Lower leg skin (tissue), 4 donors: ENCODE measurements at regions not wholly inside any gene's neighbourhood (a gene's known extent, or its start where the extent isn't known, plus 50 kb on each side); places are given as distances from the start of the nearest gene placed in this dataset.

ENCODE experiments used
- DNase-seq, 2 donors: peaks; one replicate each; pipeline ENCODE4 v3.0.0-alpha.2; 2019; ENCODE audit warnings: low spot score in 2 of 2
- H3K4me3 ChIP-seq: fragments of 200-600 bp; sonication (generic); 2 replicates; pipeline ENCODE4 v1.5.1; 2017; ENCODE audit warnings: mild to moderate bottlenecking, low read depth; ENCODE audit not compliant: poor library complexity, severe bottlenecking
- POLR2A ChIP-seq, 2 donors: fragments of 450-650 bp; IDR thresholded peaks; one replicate each; pipeline ENCODE4 v1.6.1; 2016 to 2017; ENCODE audit warnings: antibody characterized with exemption in 2 of 2, mild to moderate bottlenecking in 1 of 2, moderate library complexity in 1 of 2
- WGBS, 2 donors: methylation state at CpG; one replicate each; pipeline ENCODE4 v1.1.5; 2018; 5-methylcytosine and 5-hydroxymethylcytosine counted together
- intact Hi-C: fragments of 100-400 bp; cut with DNase I; formaldehyde crosslinking; loops from one replicate; pipeline ENCODE4 v1.15.0; 2023; ENCODE audit warnings: low total_unique reads
- TF ChIP-seq, protein P1 (sequence below), 3 donors: fragments of 450-650 bp; IDR thresholded peaks; one replicate each; pipeline ENCODE4 v1.5.1; 2016; ENCODE audit warnings: antibody characterized with exemption in 3 of 3, mild to moderate bottlenecking in 3 of 3, moderate library complexity in 2 of 3

GRCh38 chr4:123922847-123923246 lies 526.3 kb downstream of the SPRY1 start:
- no peak overlapping the region for H3K4me3 ChIP-seq
- TF ChIP-seq POLR2A (IDR thresholded peaks at IDR 0.05), result no peak
- TF ChIP-seq, protein P1, sequence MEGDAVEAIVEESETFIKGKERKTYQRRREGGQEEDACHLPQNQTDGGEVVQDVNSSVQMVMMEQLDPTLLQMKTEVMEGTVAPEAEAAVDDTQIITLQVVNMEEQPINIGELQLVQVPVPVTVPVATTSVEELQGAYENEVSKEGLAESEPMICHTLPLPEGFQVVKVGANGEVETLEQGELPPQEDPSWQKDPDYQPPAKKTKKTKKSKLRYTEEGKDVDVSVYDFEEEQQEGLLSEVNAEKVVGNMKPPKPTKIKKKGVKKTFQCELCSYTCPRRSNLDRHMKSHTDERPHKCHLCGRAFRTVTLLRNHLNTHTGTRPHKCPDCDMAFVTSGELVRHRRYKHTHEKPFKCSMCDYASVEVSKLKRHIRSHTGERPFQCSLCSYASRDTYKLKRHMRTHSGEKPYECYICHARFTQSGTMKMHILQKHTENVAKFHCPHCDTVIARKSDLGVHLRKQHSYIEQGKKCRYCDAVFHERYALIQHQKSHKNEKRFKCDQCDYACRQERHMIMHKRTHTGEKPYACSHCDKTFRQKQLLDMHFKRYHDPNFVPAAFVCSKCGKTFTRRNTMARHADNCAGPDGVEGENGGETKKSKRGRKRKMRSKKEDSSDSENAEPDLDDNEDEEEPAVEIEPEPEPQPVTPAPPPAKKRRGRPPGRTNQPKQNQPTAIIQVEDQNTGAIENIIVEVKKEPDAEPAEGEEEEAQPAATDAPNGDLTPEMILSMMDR (IDR thresholded peaks at IDR 0.05), result no peak
- intact Hi-C loops, result no loop called here
- DNase-seq, result no peak

DNA sequence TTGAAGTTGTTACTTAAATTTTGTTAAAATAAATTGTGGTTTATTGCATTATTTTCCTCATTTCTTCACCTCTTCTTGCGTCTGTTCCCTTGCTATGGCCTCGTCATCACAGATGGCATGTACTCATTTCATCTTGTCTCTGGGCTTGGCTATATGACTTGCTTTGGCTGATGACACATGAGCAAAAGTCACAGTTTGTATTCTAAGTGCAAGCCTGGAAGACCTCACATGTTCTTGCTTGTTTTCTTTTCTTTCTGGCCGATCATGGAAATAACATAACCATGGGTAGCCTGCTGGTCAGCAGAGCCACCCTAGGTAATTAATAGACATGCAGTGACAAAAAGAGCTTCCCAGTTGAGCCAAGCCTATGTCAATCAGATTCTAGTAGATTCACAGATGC lies 527.9 kb downstream of the SPRY1 start:
- H3K4me3 ChIP-seq, result no peak overlapping the region
- intact Hi-C loops, result no loop called here
- DNase-seq, result no peak
- 62 to 82% methylated on average over 3 of the region's 3 CpGs for WGBS, 2 donors
- TF ChIP-seq, protein P1 (IDR thresholded peaks at IDR 0.05), result no peak
- TF ChIP-seq POLR2A (IDR thresholded peaks at IDR 0.05), result no peak

GRCh38 chr4:123929565-123929964 lies 533.0 kb downstream of the SPRY1 start:
- no peak for DNase-seq
- intact Hi-C loops, result loop anchor here (5.0 kb wide), 1 partner anchor 378 kb away; no protein-coding TSS in a partner anchor
- H3K4me3 ChIP-seq, result no peak overlapping the region
- TF ChIP-seq, protein P1 (IDR thresholded peaks at IDR 0.05), result no peak
- no peak for TF ChIP-seq POLR2A (IDR thresholded peaks at IDR 0.05)
- WGBS, 2 donors, result 79 to 88% methylated on average over 1 of the region's 1 CpG

GRCh38 chr4:123930996-123931395 lies 534.4 kb downstream of the SPRY1 start:
- no peak overlapping the region for H3K4me3 ChIP-seq
- WGBS, 2 donors, result 90 to 91% methylated on average over 1 of the region's 1 CpG
- no peak for DNase-seq
- intact Hi-C loops, result no loop called here
- TF ChIP-seq POLR2A (IDR thresholded peaks at IDR 0.05), result no peak
- TF ChIP-seq, protein P1 (IDR thresholded peaks at IDR 0.05), result no peak

DNA sequence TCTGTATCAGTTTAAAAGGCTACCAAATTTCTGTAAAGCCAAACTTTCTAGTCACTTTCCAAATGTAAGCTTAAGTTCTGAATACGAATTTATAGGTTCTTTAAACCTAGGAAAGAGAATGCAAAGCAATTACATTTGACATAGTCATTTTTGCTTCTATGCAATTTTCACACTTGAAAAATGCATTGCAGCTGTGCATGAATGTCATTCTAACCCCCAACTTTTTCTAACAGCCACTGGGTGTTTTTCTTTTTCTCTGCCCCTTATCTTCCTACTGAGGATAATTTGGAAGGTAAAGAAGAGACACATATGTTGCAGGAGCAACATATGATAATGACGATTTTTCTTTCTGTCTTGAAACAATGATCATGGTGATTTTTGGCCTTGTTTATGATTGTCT lies 537.5 kb downstream of the SPRY1 start:
- 90 to 97% methylated on average over 2 of the region's 2 CpGs for WGBS, 2 donors
- no peak for DNase-seq
- no peak overlapping the region for H3K4me3 ChIP-seq
- TF ChIP-seq POLR2A (IDR thresholded peaks at IDR 0.05), result no peak
- TF ChIP-seq, protein P1 (IDR thresholded peaks at IDR 0.05), result no peak
- intact Hi-C loops, result no loop called here

GRCh38 chr4:123936621-123937043 lies 540.0 kb downstream of the SPRY1 start:
- no peak overlapping the region for H3K4me3 ChIP-seq
- intact Hi-C loops, result no loop called here
- 31% methylated on average over 2 of the region's 2 CpGs for WGBS, 2 donors
- DNase-seq, result no peak
- TF ChIP-seq, protein P1 (IDR thresholded peaks at IDR 0.05), result no peak
- TF ChIP-seq POLR2A (IDR thresholded peaks at IDR 0.05), result no peak
